ENCODE measurements at regions not wholly inside any gene's neighbourhood (a gene's known extent, or its start where the extent isn't known, plus 50 kb on each side); places are given as distances from the start of the nearest gene placed in this dataset.

DNA sequence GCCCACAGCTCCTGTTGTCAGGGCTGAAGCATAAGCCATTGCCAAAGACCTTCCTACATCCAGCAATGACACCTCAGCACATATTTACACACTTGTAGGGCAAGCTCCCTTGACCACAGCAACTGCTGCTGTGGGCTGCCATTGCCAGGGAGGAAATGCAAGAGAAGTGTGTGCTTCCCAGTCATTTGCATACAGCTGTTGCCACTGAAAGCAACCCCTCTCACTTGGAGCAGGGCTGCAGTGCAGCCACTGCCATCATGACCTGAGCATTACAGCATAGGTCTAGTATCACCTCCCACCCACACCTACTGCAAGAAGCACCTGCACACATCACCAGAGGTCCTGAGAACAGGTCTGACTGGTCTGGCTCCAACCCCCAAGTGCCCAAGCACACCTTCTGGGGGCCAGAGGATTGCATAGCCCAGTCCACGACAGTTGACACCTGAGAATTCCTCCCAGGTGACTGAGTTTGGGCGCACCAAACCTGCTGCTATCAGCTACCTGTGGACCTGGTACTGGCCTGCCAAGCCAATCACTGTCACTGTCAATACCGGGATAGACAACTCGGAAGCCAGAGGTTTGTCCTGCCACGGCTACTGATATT is 636.5 kb upstream of the SLIT2 start:
- no TSS peak for BruUV-seq (replicated peaks)
- in situ Hi-C loops (cut with HindIII; ENCODE audit: extremely low pct_ligation_motif_present, low pct_unique_long_range_greater_than_20kb): no loop called here
- no peak for FAIRE-seq

DNA sequence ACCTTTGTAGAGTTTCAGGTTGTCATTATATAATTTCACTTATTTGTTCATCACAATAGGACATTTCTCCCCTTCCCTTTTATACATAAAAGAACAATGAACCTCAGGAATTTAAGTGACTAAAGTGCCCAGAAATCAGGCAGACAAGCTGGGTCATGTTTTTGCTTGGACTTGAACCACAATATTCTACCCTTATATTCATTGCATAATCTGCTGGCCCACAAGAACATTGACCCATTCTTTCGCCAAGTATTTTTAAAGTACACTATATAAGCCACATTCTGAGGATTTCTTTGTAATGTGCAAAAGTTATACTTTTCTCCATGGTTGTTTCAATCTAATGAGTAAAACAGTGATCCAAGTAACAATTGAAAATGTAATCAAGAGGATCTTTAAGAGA is 637.5 kb upstream of the SLIT2 start:
- no TSS peak for BruUV-seq (replicated peaks)
- POLR2A ChIA-PET: no interaction called here
- ATAC-seq: no peak
- no peak for TF ChIP-seq ZNF317 (CRISPR knock-in tag; IDR thresholded peaks at IDR 0.05)
- TF ChIP-seq ZFY (CRISPR knock-in tag; IDR thresholded peaks at IDR 0.05): no peak
- TF ChIP-seq FIP1L1 (IDR thresholded peaks at IDR 0.05; ENCODE audit: borderline replicate concordance, insufficient read depth, low read depth, low read length): no peak
- no peak for TF ChIP-seq ZNF746 (CRISPR knock-in tag; IDR thresholded peaks at IDR 0.05)
- no peak for TF ChIP-seq ZNF850 (CRISPR knock-in tag; conservative IDR thresholded peaks at IDR 0.05)
- TF ChIP-seq MAZ (IDR thresholded peaks at IDR 0.05; ENCODE audit: borderline replicate concordance, low read depth, low read length): no peak
- TF ChIP-seq MAZ (CRISPR knock-in tag; IDR thresholded peaks at IDR 0.05; ENCODE audit: low read depth): no peak
- TF ChIP-seq, protein P1, sequence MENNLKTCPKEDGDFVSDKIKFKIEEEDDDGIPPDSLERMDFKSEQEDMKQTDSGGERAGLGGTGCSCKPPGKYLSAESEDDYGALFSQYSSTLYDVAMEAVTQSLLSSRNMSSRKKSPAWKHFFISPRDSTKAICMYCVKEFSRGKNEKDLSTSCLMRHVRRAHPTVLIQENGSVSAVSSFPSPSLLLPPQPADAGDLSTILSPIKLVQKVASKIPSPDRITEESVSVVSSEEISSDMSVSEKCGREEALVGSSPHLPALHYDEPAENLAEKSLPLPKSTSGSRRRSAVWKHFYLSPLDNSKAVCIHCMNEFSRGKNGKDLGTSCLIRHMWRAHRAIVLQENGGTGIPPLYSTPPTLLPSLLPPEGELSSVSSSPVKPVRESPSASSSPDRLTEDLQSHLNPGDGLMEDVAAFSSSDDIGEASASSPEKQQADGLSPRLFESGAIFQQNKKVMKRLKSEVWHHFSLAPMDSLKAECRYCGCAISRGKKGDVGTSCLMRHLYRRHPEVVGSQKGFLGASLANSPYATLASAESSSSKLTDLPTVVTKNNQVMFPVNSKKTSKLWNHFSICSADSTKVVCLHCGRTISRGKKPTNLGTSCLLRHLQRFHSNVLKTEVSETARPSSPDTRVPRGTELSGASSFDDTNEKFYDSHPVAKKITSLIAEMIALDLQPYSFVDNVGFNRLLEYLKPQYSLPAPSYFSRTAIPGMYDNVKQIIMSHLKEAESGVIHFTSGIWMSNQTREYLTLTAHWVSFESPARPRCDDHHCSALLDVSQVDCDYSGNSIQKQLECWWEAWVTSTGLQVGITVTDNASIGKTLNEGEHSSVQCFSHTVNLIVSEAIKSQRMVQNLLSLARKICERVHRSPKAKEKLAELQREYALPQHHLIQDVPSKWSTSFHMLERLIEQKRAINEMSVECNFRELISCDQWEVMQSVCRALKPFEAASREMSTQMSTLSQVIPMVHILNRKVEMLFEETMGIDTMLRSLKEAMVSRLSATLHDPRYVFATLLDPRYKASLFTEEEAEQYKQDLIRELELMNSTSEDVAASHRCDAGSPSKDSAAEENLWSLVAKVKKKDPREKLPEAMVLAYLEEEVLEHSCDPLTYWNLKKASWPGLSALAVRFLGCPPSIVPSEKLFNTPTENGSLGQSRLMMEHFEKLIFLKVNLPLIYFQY (CRISPR knock-in tag; IDR thresholded peaks at IDR 0.05; ENCODE audit: borderline replicate concordance): no peak
- no peak for TF ChIP-seq ZNF562 (CRISPR knock-in tag; IDR thresholded peaks at IDR 0.05; ENCODE audit: borderline replicate concordance)
- TF ChIP-seq ZNF430 (CRISPR knock-in tag; IDR thresholded peaks at IDR 0.05): no peak
- TF ChIP-seq, protein P2, sequence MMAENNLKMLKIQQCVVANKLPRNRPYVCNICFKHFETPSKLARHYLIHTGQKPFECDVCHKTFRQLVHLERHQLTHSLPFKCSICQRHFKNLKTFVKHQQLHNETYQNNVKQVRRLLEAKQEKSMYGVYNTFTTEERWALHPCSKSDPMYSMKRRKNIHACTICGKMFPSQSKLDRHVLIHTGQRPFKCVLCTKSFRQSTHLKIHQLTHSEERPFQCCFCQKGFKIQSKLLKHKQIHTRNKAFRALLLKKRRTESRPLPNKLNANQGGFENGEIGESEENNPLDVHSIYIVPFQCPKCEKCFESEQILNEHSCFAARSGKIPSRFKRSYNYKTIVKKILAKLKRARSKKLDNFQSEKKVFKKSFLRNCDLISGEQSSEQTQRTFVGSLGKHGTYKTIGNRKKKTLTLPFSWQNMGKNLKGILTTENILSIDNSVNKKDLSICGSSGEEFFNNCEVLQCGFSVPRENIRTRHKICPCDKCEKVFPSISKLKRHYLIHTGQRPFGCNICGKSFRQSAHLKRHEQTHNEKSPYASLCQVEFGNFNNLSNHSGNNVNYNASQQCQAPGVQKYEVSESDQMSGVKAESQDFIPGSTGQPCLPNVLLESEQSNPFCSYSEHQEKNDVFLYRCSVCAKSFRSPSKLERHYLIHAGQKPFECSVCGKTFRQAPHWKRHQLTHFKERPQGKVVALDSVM (CRISPR knock-in tag; IDR thresholded peaks at IDR 0.05): no peak

More for the DNA sequence above, 636.5 kb upstream of the SLIT2 start:
- H3K27me3 ChIP-seq (ENCODE audit: control insufficient read depth in 1 of 2, insufficient read depth in 2 of 2, low read length in 2 of 2): no peaks in the 10 kb centered on the region
- ChIA-PET CTCF (ENCODE audit: low intra/inter-chr PET ratio, low total read pairs) (no interaction called here), POLR2A (no interaction called here)
- H3K79me2 ChIP-seq (ENCODE audit: insufficient read depth, low read length): no peaks in the 10 kb centered on the region
- intact Hi-C loops (cut with micrococcal nuclease; ENCODE audit: unreplicated experiment): no loop called here
- H3K4me1 ChIP-seq (ENCODE audit: insufficient read depth, low read length): no peaks in the 10 kb centered on the region
- no peak overlapping the region for H3K9ac ChIP-seq (ENCODE audit: insufficient read depth, low read depth, low read length)
- no peak for DNase-seq (ENCODE audit: low spot score)
- H3K27ac ChIP-seq (ENCODE audit: extremely low read length, insufficient read depth, low read length): no peak overlapping the region
- no peak for ATAC-seq
- no peak for TF ChIP-seq SIX4 (CRISPR knock-in tag; IDR thresholded peaks at IDR 0.05)
- no peak for TF ChIP-seq DNMT1 (CRISPR knock-in tag; IDR thresholded peaks at IDR 0.05)
- TF ChIP-seq ZNF709 (CRISPR knock-in tag; IDR thresholded peaks at IDR 0.05): no peak
- TF ChIP-seq NKX3-1 (CRISPR knock-in tag; IDR thresholded peaks at IDR 0.05): no peak
- no peak for TF ChIP-seq HOXD1 (CRISPR knock-in tag; IDR thresholded peaks at IDR 0.05)
- TF ChIP-seq RBM39 (IDR thresholded peaks at IDR 0.05; ENCODE audit: low read depth, low read length, poor library complexity, severe bottlenecking): no peak
- no peak for TF ChIP-seq SUZ12 (IDR thresholded peaks at IDR 0.05; ENCODE audit: low read depth, low read length)
- no peak overlapping the region for H2AFZ ChIP-seq (ENCODE audit: low read length)
- no peak overlapping the region for H3K4me2 ChIP-seq (ENCODE audit: low read depth, low read length)
- no peaks in the 10 kb centered on the region for H4K20me1 ChIP-seq (ENCODE audit: insufficient read depth, low read length)
- H3K9me3 ChIP-seq (ENCODE audit: low read length): peaks cover 70% of the 10 kb centered on the region
- no CpG with 5 or more reads among the region's 5 CpGs for WGBS (ENCODE audit: low lambda C conversion rate)
- H3K36me3 ChIP-seq (replicated peaks in 1 of 2; ENCODE audit: control insufficient read depth in 1 of 2, insufficient read depth in 2 of 2, low read length in 2 of 2): no peaks in the 10 kb centered on the region
- no peak overlapping the region for H3K4me3 ChIP-seq (replicated peaks in 1 of 3; ENCODE audit: insufficient read depth in 1 of 3, low read depth in 2 of 3, low read length in 3 of 3)

More for the DNA sequence above, 637.5 kb upstream of the SLIT2 start:
- Histone ChIP-seq H3K9ac (ENCODE audit: insufficient read depth, low read depth, low read length) (no peak overlapping the region), H3K36me3 (replicated peaks in 1 of 2; ENCODE audit: control insufficient read depth in 1 of 2, insufficient read depth in 2 of 2, low read length in 2 of 2) (no peaks in the 10 kb centered on the region), H2AFZ (ENCODE audit: low read length) (no peak overlapping the region), H3K4me3 (replicated peaks in 1 of 3; ENCODE audit: insufficient read depth in 1 of 3, low read depth in 2 of 3, low read length in 3 of 3) (no peak overlapping the region), H4K20me1 (ENCODE audit: insufficient read depth, low read length) (no peaks in the 10 kb centered on the region), H3K4me1 (ENCODE audit: insufficient read depth, low read length) (no peaks in the 10 kb centered on the region), H3K9me3 (ENCODE audit: low read length) (peaks cover 67% of the 10 kb centered on the region), H3K79me2 (ENCODE audit: insufficient read depth, low read length) (no peaks in the 10 kb centered on the region), H3K27ac (ENCODE audit: extremely low read length, insufficient read depth, low read length) (no peak overlapping the region), H3K4me2 (ENCODE audit: low read depth, low read length) (no peak overlapping the region), H3K27me3 (ENCODE audit: control insufficient read depth in 1 of 2, insufficient read depth in 2 of 2, low read length in 2 of 2) (no peaks in the 10 kb centered on the region)
- in situ Hi-C loops (cut with HindIII; ENCODE audit: extremely low pct_ligation_motif_present, low pct_unique_long_range_greater_than_20kb) (no loop called here), intact Hi-C loops (cut with micrococcal nuclease; ENCODE audit: unreplicated experiment) (no loop called here)
- DNase-seq (ENCODE audit: low spot score) (no peak), FAIRE-seq (no peak)
- CTCF ChIA-PET (ENCODE audit: low intra/inter-chr PET ratio, low total read pairs): no interaction called here
- 26% methylated on average over 1 of the region's 1 CpG for WGBS (ENCODE audit: low lambda C conversion rate)

All from HepG2 (cell line).